BLaER1 treated with 17β-estradiol and CSF1 and Interleukin-3, amounts not matched to agents 10 nM and 100 nM (cell line): ENCODE measurements at regions not wholly inside any gene's neighbourhood (a gene's known extent, or its start where the extent isn't known, plus 50 kb on each side); places are given as distances from the start of the nearest gene placed in this dataset.
A peak's percentile ranks its signal among the peaks of the same experiment; 100 is the strongest.

Experiments
- H3K27ac ChIP-seq, 11 experiments: shearing (Covaris generic); formaldehyde crosslinking; 2 replicates each; pipeline ENCODE4 v1.8.1; 2022
- H3K27me3 ChIP-seq, 11 experiments: shearing (Covaris generic); formaldehyde crosslinking; 2 replicates each; pipeline ENCODE4 v1.8.1; 2022
- H3K36me3 ChIP-seq, 11 experiments: shearing (Covaris generic); formaldehyde crosslinking; 2 replicates each; pipeline ENCODE4 v1.8.1; 2022
- H3K4me1 ChIP-seq, 10 experiments: shearing (Covaris generic); formaldehyde crosslinking; 2 replicates each; pipeline ENCODE4 v1.8.1; 2022
- H3K4me2 ChIP-seq, 11 experiments: shearing (Covaris generic); formaldehyde crosslinking; 2 replicates each; pipeline ENCODE4 v1.8.1; 2022
- H3K4me3 ChIP-seq, 10 experiments: shearing (Covaris generic); formaldehyde crosslinking; 2 replicates each; pipeline ENCODE4 v1.8.1; 2022
- H3K9ac ChIP-seq, 11 experiments: shearing (Covaris generic); formaldehyde crosslinking; 2 replicates each; pipeline ENCODE4 v1.8.1; 2022
- H3K9me3 ChIP-seq, 11 experiments: shearing (Covaris generic); formaldehyde crosslinking; replicated peaks in 1 of 11; 2 replicates each; pipeline ENCODE4 v1.8.1; 2022
- H4K20me1 ChIP-seq, 11 experiments: shearing (Covaris generic); formaldehyde crosslinking; 2 replicates each; pipeline ENCODE4 v1.8.1; 2022
- Cebpa-rat ChIP-seq, 11 experiments: shearing (Covaris generic); IDR thresholded peaks; 2 replicates each; pipeline ENCODE4 v1.8.1; 2022

GRCh38 chrX:115949900-115950822 is 220.4 kb upstream of the AGTR2 start:
- H4K20me1 ChIP-seq = no peaks in the 10 kb centered on the region
- H3K27ac ChIP-seq = peak overlapping the region in 7 of 11 experiments; percentile 30 to 68 (median 56); a peak in 9 of 22 replicates
- H3K4me1 ChIP-seq = peaks cover 0 to 41% (median 23%) of the 10 kb centered on the region in 10 experiments; a peak in 12 of 20 replicates
- H3K4me2 ChIP-seq = peak overlapping the region; percentile 31 to 79 (median 59); a peak in 18 of 22 replicates
- no peaks in the 10 kb centered on the region for H3K36me3 ChIP-seq
- no peaks in the 10 kb centered on the region for H3K9me3 ChIP-seq
- peaks cover 34 to 79% (median 64%) of the 10 kb centered on the region in 11 experiments for H3K27me3 ChIP-seq
- no peak for TF ChIP-seq Cebpa-rat (IDR thresholded peaks at IDR 0.05)
- H3K9ac ChIP-seq = peak overlapping the region in 6 of 11 experiments; percentile 26 to 63 (median 47); a peak in 7 of 22 replicates
- 0 out of 20 replicates have a peak overlapping the region, but pooled peaks of 1 of the 10 experiments have one; percentile 35 for H3K4me3 ChIP-seq

- Histone ChIP-seq H3K36me3 (no peaks in the 10 kb centered on the region), H3K4me2 (no peak overlapping the region; a peak in 2 of 22 replicates), H3K9me3 (no peaks in the 10 kb centered on the region), H3K27ac (no peak overlapping the region), H4K20me1 (no peaks in the 10 kb centered on the region), H3K4me1 (peaks cover 0 to 42% (median 24%) of the 10 kb centered on the region in 10 experiments; a peak in 13 of 20 replicates), H3K27me3 (peaks cover 40 to 84% (median 74%) of the 10 kb centered on the region in 11 experiments), H3K4me3 (no peak overlapping the region), H3K9ac (no peak overlapping the region)
- no peak for TF ChIP-seq Cebpa-rat (IDR thresholded peaks at IDR 0.05)
Observed at GRCh38 chrX:115952417-115953092, 218.0 kb upstream of the AGTR2 start.

GRCh38 chrX:115957862-115958490 is 212.6 kb upstream of the AGTR2 start:
- Histone ChIP-seq H3K27me3 (peaks cover 51 to 85% (median 79%) of the 10 kb centered on the region in 11 experiments), H3K4me3 (no peak overlapping the region), H3K4me2 (peak overlapping the region; percentile 26 to 76 (median 48); a peak in 20 of 22 replicates), H3K36me3 (no peaks in the 10 kb centered on the region), H4K20me1 (no peaks in the 10 kb centered on the region), H3K9ac (peak overlapping the region in 3 of 11 experiments; percentile 18 to 29 (median 24); a peak in 2 of 22 replicates), H3K27ac (peak overlapping the region in 6 of 11 experiments; percentile 13 to 56 (median 50); a peak in 8 of 22 replicates), H3K4me1 (peaks cover 12 to 15% (median 15%) of the 10 kb centered on the region in 10 experiments; a peak in 15 of 20 replicates), H3K9me3 (no peaks in the 10 kb centered on the region)
- TF ChIP-seq Cebpa-rat (IDR thresholded peaks at IDR 0.05) = no peak

- Histone ChIP-seq H3K9me3 (no peaks in the 10 kb centered on the region), H4K20me1 (no peaks in the 10 kb centered on the region), H3K27me3 (peaks cover 59 to 90% (median 82%) of the 10 kb centered on the region in 11 experiments), H3K27ac (peak overlapping the region in 6 of 11 experiments; percentile 13 to 56 (median 50); a peak in 7 of 22 replicates), H3K4me3 (no peak overlapping the region), H3K36me3 (no peaks in the 10 kb centered on the region), H3K9ac (peak overlapping the region in 2 of 11 experiments; percentile 24 to 29; a peak in 2 of 22 replicates), H3K4me1 (peaks cover 12 to 15% (median 15%) of the 10 kb centered on the region in 10 experiments; a peak in 15 of 20 replicates), H3K4me2 (peak overlapping the region; percentile 4 to 76 (median 48); a peak in 20 of 22 replicates)
- no peak for TF ChIP-seq Cebpa-rat (IDR thresholded peaks at IDR 0.05)
Observed at GRCh38 chrX:115958687-115959359, 211.7 kb upstream of the AGTR2 start.

- Histone ChIP-seq H3K9ac (no peak overlapping the region), H3K27ac (no peak overlapping the region)
- TF ChIP-seq Cebpa-rat (IDR thresholded peaks at IDR 0.05) = no peak
Observed at GRCh38 chrX:115960440-115961084, 210.0 kb upstream of the AGTR2 start.

GRCh38 chrX:115966920-115967319 is 203.6 kb upstream of the AGTR2 start:
- no peak overlapping the region for H3K27ac ChIP-seq
- no peaks in the 10 kb centered on the region for H3K36me3 ChIP-seq
- H3K4me1 ChIP-seq = no peaks in the 10 kb centered on the region
- peaks cover 43 to 91% (median 84%) of the 10 kb centered on the region in 11 experiments for H3K27me3 ChIP-seq
- H3K9me3 ChIP-seq = peaks cover 0 to 9% (median 0%) of the 10 kb centered on the region in 11 experiments; a peak in 4 of 22 replicates
- H4K20me1 ChIP-seq = no peaks in the 10 kb centered on the region
- H3K4me2 ChIP-seq = no peak overlapping the region
- no peak overlapping the region for H3K9ac ChIP-seq
- no peak for TF ChIP-seq Cebpa-rat (IDR thresholded peaks at IDR 0.05)
- no peak overlapping the region for H3K4me3 ChIP-seq

More at GRCh38 chrX:115960440-115961084, 210.0 kb upstream of the AGTR2 start:
- H3K4me1 ChIP-seq = peaks cover 12 to 15% (median 15%) of the 10 kb centered on the region in 10 experiments; a peak in 15 of 20 replicates
- H4K20me1 ChIP-seq = no peaks in the 10 kb centered on the region
- H3K4me3 ChIP-seq = no peak overlapping the region
- H3K27me3 ChIP-seq = peaks cover 71 to 100% (median 99%) of the 10 kb centered on the region in 11 experiments
- H3K9me3 ChIP-seq = no peaks in the 10 kb centered on the region; a peak in 1 of 22 replicates
- H3K4me2 ChIP-seq = no peak overlapping the region
- no peaks in the 10 kb centered on the region for H3K36me3 ChIP-seq

- no peak overlapping the region for H3K4me2 ChIP-seq
- no peak for TF ChIP-seq Cebpa-rat (IDR thresholded peaks at IDR 0.05)
Observed at GRCh38 chrX:115968436-115969252, 201.9 kb upstream of the AGTR2 start.

More at GRCh38 chrX:115968436-115969252, 201.9 kb upstream of the AGTR2 start:
- Histone ChIP-seq H3K4me1 (no peaks in the 10 kb centered on the region), H3K27me3 (peaks cover 29 to 87% (median 73%) of the 10 kb centered on the region in 11 experiments), H4K20me1 (no peaks in the 10 kb centered on the region), H3K36me3 (no peaks in the 10 kb centered on the region), H3K27ac (no peak overlapping the region), H3K4me3 (no peak overlapping the region), H3K9ac (no peak overlapping the region), H3K9me3 (peaks cover 0 to 14% (median 2%) of the 10 kb centered on the region in 11 experiments; a peak in 9 of 22 replicates)
